Keratinocyte (primary cell): ENCODE measurements at regions not wholly inside any gene's neighbourhood (a gene's known extent, or its start where the extent isn't known, plus 50 kb on each side); places are given as distances from the start of the nearest gene placed in this dataset.

ENCODE experiments used
- EZH2 ChIP-seq: IDR thresholded peaks from one replicate; pipeline ENCODE4 v1.6.1; 2012; ENCODE audit warnings: inconsistent platforms, mild to moderate bottlenecking, low read length, moderate library complexity
- TF ChIP-seq, protein P1 (sequence below), 3 experiments: IDR thresholded peaks in 1 of 3; conservative IDR thresholded peaks in 1 of 3; optimal IDR thresholded peaks in 1 of 3; 2 replicates in 2 of 3; 3 replicates in 1 of 3; pipeline versions ENCODE3 to v1.5.1; 2011; ENCODE audit warnings: low read length in 3 of 3, mild to moderate bottlenecking in 3 of 3, moderate library complexity in 2 of 3, control low read depth in 1 of 3, inconsistent platforms in 1 of 3; ENCODE audit not compliant: insufficient read depth in 2 of 3; ENCODE audit errors: extremely low read depth in 1 of 3

GRCh38 chr7:136665878-136666509, 202.5 kb upstream of the CHRM2 start:
- TF ChIP-seq, protein P1, sequence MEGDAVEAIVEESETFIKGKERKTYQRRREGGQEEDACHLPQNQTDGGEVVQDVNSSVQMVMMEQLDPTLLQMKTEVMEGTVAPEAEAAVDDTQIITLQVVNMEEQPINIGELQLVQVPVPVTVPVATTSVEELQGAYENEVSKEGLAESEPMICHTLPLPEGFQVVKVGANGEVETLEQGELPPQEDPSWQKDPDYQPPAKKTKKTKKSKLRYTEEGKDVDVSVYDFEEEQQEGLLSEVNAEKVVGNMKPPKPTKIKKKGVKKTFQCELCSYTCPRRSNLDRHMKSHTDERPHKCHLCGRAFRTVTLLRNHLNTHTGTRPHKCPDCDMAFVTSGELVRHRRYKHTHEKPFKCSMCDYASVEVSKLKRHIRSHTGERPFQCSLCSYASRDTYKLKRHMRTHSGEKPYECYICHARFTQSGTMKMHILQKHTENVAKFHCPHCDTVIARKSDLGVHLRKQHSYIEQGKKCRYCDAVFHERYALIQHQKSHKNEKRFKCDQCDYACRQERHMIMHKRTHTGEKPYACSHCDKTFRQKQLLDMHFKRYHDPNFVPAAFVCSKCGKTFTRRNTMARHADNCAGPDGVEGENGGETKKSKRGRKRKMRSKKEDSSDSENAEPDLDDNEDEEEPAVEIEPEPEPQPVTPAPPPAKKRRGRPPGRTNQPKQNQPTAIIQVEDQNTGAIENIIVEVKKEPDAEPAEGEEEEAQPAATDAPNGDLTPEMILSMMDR (optimal IDR thresholded peaks at IDR 0.05 in 1 of 3, IDR thresholded peaks at IDR 0.05 in 1 of 3, conservative IDR thresholded peaks at IDR 0.05 in 1 of 3; ENCODE audit: extremely low read depth in 1 of 3, insufficient read depth in 2 of 3, low read length in 3 of 3) = no peak
- no peak for TF ChIP-seq EZH2
